ENCODE measurements at regions not wholly inside any gene's neighbourhood (a gene's known extent, or its start where the extent isn't known, plus 50 kb on each side); places are given as distances from the start of the nearest gene placed in this dataset.
"Not testable (repeated sequence)": the region's sequence is repeated elsewhere in the genome, so short reads cannot be mapped to it uniquely, and the experiment has no call there.

GRCh38 chr5:163888366-163888765 is 382.9 kb downstream of the MAT2B start:
- DNase-seq = peak; percentile 62

- DNase-seq = no peak
These were observed 383.9 kb downstream of the MAT2B start for GRCh38 chr5:163889369-163889768.

- DNase-seq = no peak
These were observed 384.8 kb downstream of the MAT2B start for GRCh38 chr5:163890261-163890660.

GRCh38 chr5:163893281-163893680 is 387.9 kb downstream of the MAT2B start:
- DNase-seq = no peak

GRCh38 chr5:163894645-163895044 is 389.2 kb downstream of the MAT2B start:
- DNase-seq = no peak

- no peak for DNase-seq
These were observed 393.5 kb downstream of the MAT2B start for GRCh38 chr5:163898873-163899272.

- not testable (repeated sequence) for DNase-seq
These were observed 402.4 kb downstream of the MAT2B start for GRCh38 chr5:163907783-163908182.

GRCh38 chr5:163908253-163908652 is 402.8 kb downstream of the MAT2B start:
- no peak for DNase-seq

- no peak for DNase-seq
These were observed 404.8 kb downstream of the MAT2B start for GRCh38 chr5:163910226-163910625.

- DNase-seq = no peak
These were observed 406.6 kb downstream of the MAT2B start for GRCh38 chr5:163912046-163912445.

- DNase-seq = no peak
These were observed 408.1 kb downstream of the MAT2B start for GRCh38 chr5:163913548-163913947.

GRCh38 chr5:163914910-163915309 is 409.5 kb downstream of the MAT2B start:
- DNase-seq = peak; percentile 61

GRCh38 chr5:163915481-163915961 is 410.1 kb downstream of the MAT2B start:
- peak; percentile 56 for DNase-seq

- DNase-seq = no peak
These were observed 411.0 kb downstream of the MAT2B start for GRCh38 chr5:163916376-163916775.

- no peak for DNase-seq
These were observed 411.4 kb downstream of the MAT2B start for GRCh38 chr5:163916861-163917260.

- no peak for DNase-seq
These were observed 412.3 kb downstream of the MAT2B start for GRCh38 chr5:163917747-163918146.

- not testable (repeated sequence) for DNase-seq
These were observed 429.6 kb downstream of the MAT2B start for GRCh38 chr5:163934990-163935389.

GRCh38 chr5:163938595-163938994 is 433.2 kb downstream of the MAT2B start:
- no peak for DNase-seq

GRCh38 chr5:163941079-163941478 is 435.7 kb downstream of the MAT2B start:
- no peak for DNase-seq

GRCh38 chr5:163943546-163943945 is 438.1 kb downstream of the MAT2B start:
- DNase-seq = no peak

GRCh38 chr5:163944738-163945137 is 439.3 kb downstream of the MAT2B start:
- DNase-seq = no peak

- no peak for DNase-seq
These were observed 442.6 kb downstream of the MAT2B start for GRCh38 chr5:163947848-163948666.

GRCh38 chr5:163950248-163950647 is 444.8 kb downstream of the MAT2B start:
- no peak for DNase-seq

GRCh38 chr5:163951069-163951468 is 445.6 kb downstream of the MAT2B start:
- DNase-seq = no peak

- DNase-seq = no peak
These were observed 448.5 kb downstream of the MAT2B start for GRCh38 chr5:163953901-163954300.

Data from islet precursor cell (in vitro differentiated cells).